ENCODE measurements at regions not wholly inside any gene's neighbourhood (a gene's known extent, or its start where the extent isn't known, plus 50 kb on each side); places are given as distances from the start of the nearest gene placed in this dataset.

GRCh38 chr9:23979491-23979890 lies 153.5 kb upstream of the ELAVL2 start:
- no peak overlapping the region for H3K4me2 ChIP-seq (ENCODE audit: low read length)
- no CpG with 5 or more reads among the region's 1 CpG for WGBS (ENCODE audit: extremely low coverage, insufficient coverage, low lambda C conversion rate)
- H3K18ac ChIP-seq (ENCODE audit: low read length) = no peak overlapping the region
- no peak overlapping the region for H3K56ac ChIP-seq (ENCODE audit: low read length)
- no peaks in the 10 kb centered on the region for H3K79me2 ChIP-seq (ENCODE audit: control insufficient read depth, insufficient read depth, low read length)
- no peaks in the 10 kb centered on the region for H3K79me1 ChIP-seq (ENCODE audit: low read length)
- no peak overlapping the region for H3K27ac ChIP-seq (ENCODE audit: low read depth, low read length)
- H3K36me3 ChIP-seq (ENCODE audit: control insufficient read depth, insufficient read depth, low read length) = no peaks in the 10 kb centered on the region
- no peak overlapping the region for H4K8ac ChIP-seq (ENCODE audit: low read depth, low read length)
- no peak for DNase-seq
- H2BK5ac ChIP-seq (ENCODE audit: low read length) = no peak overlapping the region
- no peak overlapping the region for H2BK120ac ChIP-seq (ENCODE audit: low read depth, low read length)
- no peak overlapping the region for H2BK15ac ChIP-seq (replicated peaks; ENCODE audit: low read depth)
- H3K4ac ChIP-seq (ENCODE audit: low read depth, low read length) = no peak overlapping the region
- H3K23ac ChIP-seq (ENCODE audit: low read length) = no peak overlapping the region
- no peaks in the 10 kb centered on the region for H3K27me3 ChIP-seq (ENCODE audit: insufficient read depth, low read length, poor library complexity)
- H3K4me3 ChIP-seq (ENCODE audit: low read length) = no peak overlapping the region
- H2AK5ac ChIP-seq (ENCODE audit: low read length) = no peak overlapping the region
- no peaks in the 10 kb centered on the region for H3K4me1 ChIP-seq (ENCODE audit: control insufficient read depth, low read depth, low read length)
- no peak overlapping the region for H4K5ac ChIP-seq (ENCODE audit: low read length)
- no peak overlapping the region for H3K9ac ChIP-seq (ENCODE audit: low read length)

- peak; percentile 47 for DNase-seq
- Histone ChIP-seq H3K23ac (ENCODE audit: low read length) (no peak overlapping the region), H3K79me1 (ENCODE audit: low read length) (no peaks in the 10 kb centered on the region), H2BK15ac (replicated peaks; ENCODE audit: low read depth) (no peak overlapping the region), H3K18ac (ENCODE audit: low read length) (no peak overlapping the region), H3K79me2 (ENCODE audit: control insufficient read depth, insufficient read depth, low read length) (no peaks in the 10 kb centered on the region), H3K9ac (ENCODE audit: low read length) (no peak overlapping the region), H3K4me1 (ENCODE audit: control insufficient read depth, low read depth, low read length) (no peaks in the 10 kb centered on the region), H2AK5ac (ENCODE audit: low read length) (no peak overlapping the region), H3K27me3 (ENCODE audit: insufficient read depth, low read length, poor library complexity) (no peaks in the 10 kb centered on the region), H3K4me2 (ENCODE audit: low read length) (no peak overlapping the region), H2BK5ac (ENCODE audit: low read length) (no peak overlapping the region), H2BK120ac (ENCODE audit: low read depth, low read length) (no peak overlapping the region), H4K5ac (ENCODE audit: low read length) (no peak overlapping the region), H3K27ac (ENCODE audit: low read depth, low read length) (no peak overlapping the region), H4K8ac (ENCODE audit: low read depth, low read length) (no peak overlapping the region), H3K4ac (ENCODE audit: low read depth, low read length) (no peak overlapping the region), H3K4me3 (ENCODE audit: low read length) (no peak overlapping the region), H3K56ac (ENCODE audit: low read length) (no peak overlapping the region), H3K36me3 (ENCODE audit: control insufficient read depth, insufficient read depth, low read length) (no peaks in the 10 kb centered on the region)
- no CpG with 5 or more reads among the region's 2 CpGs for WGBS (ENCODE audit: extremely low coverage, insufficient coverage, low lambda C conversion rate)
Measured at GRCh38 chr9:23962101-23962500, 136.1 kb upstream of the ELAVL2 start.

- Histone ChIP-seq H3K4me3 (ENCODE audit: low read length) (no peak overlapping the region), H3K18ac (ENCODE audit: low read length) (no peak overlapping the region), H3K4ac (ENCODE audit: low read depth, low read length) (no peak overlapping the region), H3K4me2 (ENCODE audit: low read length) (no peak overlapping the region), H2BK5ac (ENCODE audit: low read length) (no peak overlapping the region), H2BK15ac (replicated peaks; ENCODE audit: low read depth) (no peak overlapping the region), H3K23ac (ENCODE audit: low read length) (no peak overlapping the region), H3K27me3 (ENCODE audit: insufficient read depth, low read length, poor library complexity) (no peaks in the 10 kb centered on the region), H3K27ac (ENCODE audit: low read depth, low read length) (no peak overlapping the region), H2BK120ac (ENCODE audit: low read depth, low read length) (no peak overlapping the region), H3K79me1 (ENCODE audit: low read length) (no peaks in the 10 kb centered on the region), H2AK5ac (ENCODE audit: low read length) (no peak overlapping the region), H3K9ac (ENCODE audit: low read length) (no peak overlapping the region), H3K4me1 (ENCODE audit: control insufficient read depth, low read depth, low read length) (no peaks in the 10 kb centered on the region), H3K79me2 (ENCODE audit: control insufficient read depth, insufficient read depth, low read length) (no peaks in the 10 kb centered on the region), H4K5ac (ENCODE audit: low read length) (no peak overlapping the region), H4K8ac (ENCODE audit: low read depth, low read length) (no peak overlapping the region), H3K36me3 (ENCODE audit: control insufficient read depth, insufficient read depth, low read length) (no peaks in the 10 kb centered on the region), H3K56ac (ENCODE audit: low read length) (no peak overlapping the region)
- DNase-seq = no peak
- WGBS (ENCODE audit: extremely low coverage, insufficient coverage, low lambda C conversion rate) = no CpG with 5 or more reads among the region's 6 CpGs
Measured at GRCh38 chr9:23945897-23946296, 119.9 kb upstream of the ELAVL2 start.

- H3K23ac ChIP-seq (ENCODE audit: low read length) = no peak overlapping the region
- H2AK5ac ChIP-seq (ENCODE audit: low read length) = no peak overlapping the region
- H3K9ac ChIP-seq (ENCODE audit: low read length) = no peak overlapping the region
- H4K5ac ChIP-seq (ENCODE audit: low read length) = no peak overlapping the region
- H2BK15ac ChIP-seq (replicated peaks; ENCODE audit: low read depth) = no peak overlapping the region
- DNase-seq = no peak
- WGBS (ENCODE audit: extremely low coverage, insufficient coverage, low lambda C conversion rate) = no CpG with 5 or more reads among the region's 3 CpGs
- H3K56ac ChIP-seq (ENCODE audit: low read length) = no peak overlapping the region
- H3K4me2 ChIP-seq (ENCODE audit: low read length) = no peak overlapping the region
- H3K79me1 ChIP-seq (ENCODE audit: low read length) = no peaks in the 10 kb centered on the region
- H3K4me1 ChIP-seq (ENCODE audit: control insufficient read depth, low read depth, low read length) = no peaks in the 10 kb centered on the region
- no peak overlapping the region for H2BK120ac ChIP-seq (ENCODE audit: low read depth, low read length)
- no peak overlapping the region for H2BK5ac ChIP-seq (ENCODE audit: low read length)
- H3K27ac ChIP-seq (ENCODE audit: low read depth, low read length) = no peak overlapping the region
- no peak overlapping the region for H3K18ac ChIP-seq (ENCODE audit: low read length)
- H3K4me3 ChIP-seq (ENCODE audit: low read length) = no peak overlapping the region
- H3K4ac ChIP-seq (ENCODE audit: low read depth, low read length) = no peak overlapping the region
- no peaks in the 10 kb centered on the region for H3K27me3 ChIP-seq (ENCODE audit: insufficient read depth, low read length, poor library complexity)
- H4K8ac ChIP-seq (ENCODE audit: low read depth, low read length) = no peak overlapping the region
- H3K36me3 ChIP-seq (ENCODE audit: control insufficient read depth, insufficient read depth, low read length) = no peaks in the 10 kb centered on the region
- no peaks in the 10 kb centered on the region for H3K79me2 ChIP-seq (ENCODE audit: control insufficient read depth, insufficient read depth, low read length)
Measured at GRCh38 chr9:23941051-23941450, 115.0 kb upstream of the ELAVL2 start.

GRCh38 chr9:23938908-23939307 lies 112.9 kb upstream of the ELAVL2 start:
- Histone ChIP-seq H4K8ac (ENCODE audit: low read depth, low read length) (no peak overlapping the region), H2BK5ac (ENCODE audit: low read length) (no peak overlapping the region), H3K27ac (ENCODE audit: low read depth, low read length) (no peak overlapping the region), H3K4me1 (ENCODE audit: control insufficient read depth, low read depth, low read length) (no peaks in the 10 kb centered on the region), H3K56ac (ENCODE audit: low read length) (no peak overlapping the region), H3K4me3 (ENCODE audit: low read length) (no peak overlapping the region), H3K4me2 (ENCODE audit: low read length) (no peak overlapping the region), H2AK5ac (ENCODE audit: low read length) (no peak overlapping the region), H3K79me2 (ENCODE audit: control insufficient read depth, insufficient read depth, low read length) (no peaks in the 10 kb centered on the region), H3K18ac (ENCODE audit: low read length) (no peak overlapping the region), H3K4ac (ENCODE audit: low read depth, low read length) (no peak overlapping the region), H3K36me3 (ENCODE audit: control insufficient read depth, insufficient read depth, low read length) (no peaks in the 10 kb centered on the region), H3K23ac (ENCODE audit: low read length) (no peak overlapping the region), H2BK15ac (replicated peaks; ENCODE audit: low read depth) (no peak overlapping the region), H3K27me3 (ENCODE audit: insufficient read depth, low read length, poor library complexity) (no peaks in the 10 kb centered on the region), H3K79me1 (ENCODE audit: low read length) (no peaks in the 10 kb centered on the region), H3K9ac (ENCODE audit: low read length) (no peak overlapping the region), H2BK120ac (ENCODE audit: low read depth, low read length) (no peak overlapping the region), H4K5ac (ENCODE audit: low read length) (no peak overlapping the region)
- no peak for DNase-seq
- WGBS (ENCODE audit: extremely low coverage, insufficient coverage, low lambda C conversion rate) = no CpG with 5 or more reads among the region's 1 CpG

- Histone ChIP-seq H3K36me3 (ENCODE audit: control insufficient read depth, insufficient read depth, low read length) (no peaks in the 10 kb centered on the region), H2BK15ac (replicated peaks; ENCODE audit: low read depth) (no peak overlapping the region), H3K4me1 (ENCODE audit: control insufficient read depth, low read depth, low read length) (no peaks in the 10 kb centered on the region), H2AK5ac (ENCODE audit: low read length) (no peak overlapping the region), H3K27me3 (ENCODE audit: insufficient read depth, low read length, poor library complexity) (no peaks in the 10 kb centered on the region), H3K4me2 (ENCODE audit: low read length) (no peak overlapping the region), H2BK120ac (ENCODE audit: low read depth, low read length) (no peak overlapping the region), H4K5ac (ENCODE audit: low read length) (no peak overlapping the region), H3K4ac (ENCODE audit: low read depth, low read length) (no peak overlapping the region), H3K27ac (ENCODE audit: low read depth, low read length) (no peak overlapping the region), H3K18ac (ENCODE audit: low read length) (no peak overlapping the region), H3K23ac (ENCODE audit: low read length) (no peak overlapping the region), H3K56ac (ENCODE audit: low read length) (no peak overlapping the region), H2BK5ac (ENCODE audit: low read length) (no peak overlapping the region), H3K79me2 (ENCODE audit: control insufficient read depth, insufficient read depth, low read length) (no peaks in the 10 kb centered on the region), H3K9ac (ENCODE audit: low read length) (no peak overlapping the region), H4K8ac (ENCODE audit: low read depth, low read length) (no peak overlapping the region), H3K4me3 (ENCODE audit: low read length) (no peak overlapping the region), H3K79me1 (ENCODE audit: low read length) (no peaks in the 10 kb centered on the region)
- no CpG with 5 or more reads among the region's 1 CpG for WGBS (ENCODE audit: extremely low coverage, insufficient coverage, low lambda C conversion rate)
- peak; percentile 48 for DNase-seq
Measured at GRCh38 chr9:23934291-23934906, 108.4 kb upstream of the ELAVL2 start.
